Epithelial cell of proximal tubule (primary cell): ENCODE measurements at regions not wholly inside any gene's neighbourhood (a gene's known extent, or its start where the extent isn't known, plus 50 kb on each side); places are given as distances from the start of the nearest gene placed in this dataset.

Experiments
- DNase-seq: peaks from one replicate; pipeline ENCODE4 v3.0.0-alpha.2; 2011; ENCODE audit warnings: low read depth
- H3K4me3 ChIP-seq: 2 replicates; pipeline ENCODE4 v1.5.1; 2011; ENCODE audit warnings: low read depth, mild to moderate bottlenecking, low read length
- TF ChIP-seq, protein P1 (sequence below): conservative IDR thresholded peaks from 2 replicates; pipeline ENCODE4 v1.5.1; 2012; ENCODE audit warnings: low read depth, mild to moderate bottlenecking, low read length

DNA sequence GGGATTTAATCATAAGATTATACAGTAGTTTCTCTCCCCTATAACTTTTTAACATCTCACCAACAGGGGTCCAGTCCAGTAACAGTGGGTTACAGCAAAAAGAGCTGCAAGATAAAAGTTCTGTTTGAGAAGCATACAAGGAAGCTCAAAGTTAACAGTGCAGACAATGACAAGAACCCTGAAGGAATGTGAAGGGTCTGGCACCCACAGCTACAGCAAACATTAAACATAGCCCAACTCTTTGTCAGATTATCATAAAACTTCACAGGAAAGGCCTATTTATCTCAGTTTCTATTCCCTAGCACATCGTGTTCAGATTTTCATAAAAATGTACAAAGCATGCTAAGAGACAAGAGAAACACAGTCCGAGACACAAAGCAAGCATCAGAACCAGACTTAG, 309.4 kb downstream of the DIRAS2 start:
- H3K4me3 ChIP-seq: no peak overlapping the region
- TF ChIP-seq, protein P1, sequence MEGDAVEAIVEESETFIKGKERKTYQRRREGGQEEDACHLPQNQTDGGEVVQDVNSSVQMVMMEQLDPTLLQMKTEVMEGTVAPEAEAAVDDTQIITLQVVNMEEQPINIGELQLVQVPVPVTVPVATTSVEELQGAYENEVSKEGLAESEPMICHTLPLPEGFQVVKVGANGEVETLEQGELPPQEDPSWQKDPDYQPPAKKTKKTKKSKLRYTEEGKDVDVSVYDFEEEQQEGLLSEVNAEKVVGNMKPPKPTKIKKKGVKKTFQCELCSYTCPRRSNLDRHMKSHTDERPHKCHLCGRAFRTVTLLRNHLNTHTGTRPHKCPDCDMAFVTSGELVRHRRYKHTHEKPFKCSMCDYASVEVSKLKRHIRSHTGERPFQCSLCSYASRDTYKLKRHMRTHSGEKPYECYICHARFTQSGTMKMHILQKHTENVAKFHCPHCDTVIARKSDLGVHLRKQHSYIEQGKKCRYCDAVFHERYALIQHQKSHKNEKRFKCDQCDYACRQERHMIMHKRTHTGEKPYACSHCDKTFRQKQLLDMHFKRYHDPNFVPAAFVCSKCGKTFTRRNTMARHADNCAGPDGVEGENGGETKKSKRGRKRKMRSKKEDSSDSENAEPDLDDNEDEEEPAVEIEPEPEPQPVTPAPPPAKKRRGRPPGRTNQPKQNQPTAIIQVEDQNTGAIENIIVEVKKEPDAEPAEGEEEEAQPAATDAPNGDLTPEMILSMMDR: no peak
- no peak for DNase-seq

DNA sequence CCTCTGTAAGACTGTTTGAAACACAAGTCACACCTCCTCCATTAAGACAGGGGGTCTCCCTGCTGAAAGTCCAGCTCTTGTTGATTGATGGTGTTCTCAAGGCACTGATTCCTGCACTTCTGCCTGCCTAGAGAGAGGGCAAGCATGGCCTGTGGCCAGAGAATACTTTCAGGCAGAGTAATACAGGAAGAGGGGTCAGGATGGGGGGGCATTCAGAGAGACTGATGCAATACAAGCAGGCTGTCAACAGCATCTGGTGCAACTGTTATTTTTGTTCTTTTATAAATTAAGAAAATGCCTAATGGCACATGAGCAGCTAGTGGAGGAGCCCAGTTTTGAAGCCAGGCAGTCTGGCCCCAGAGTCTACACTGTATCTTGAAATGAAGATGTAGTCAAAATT, 302.2 kb downstream of the DIRAS2 start:
- no peak for DNase-seq
- H3K4me3 ChIP-seq: no peak overlapping the region
- TF ChIP-seq, protein P1: no peak

DNA sequence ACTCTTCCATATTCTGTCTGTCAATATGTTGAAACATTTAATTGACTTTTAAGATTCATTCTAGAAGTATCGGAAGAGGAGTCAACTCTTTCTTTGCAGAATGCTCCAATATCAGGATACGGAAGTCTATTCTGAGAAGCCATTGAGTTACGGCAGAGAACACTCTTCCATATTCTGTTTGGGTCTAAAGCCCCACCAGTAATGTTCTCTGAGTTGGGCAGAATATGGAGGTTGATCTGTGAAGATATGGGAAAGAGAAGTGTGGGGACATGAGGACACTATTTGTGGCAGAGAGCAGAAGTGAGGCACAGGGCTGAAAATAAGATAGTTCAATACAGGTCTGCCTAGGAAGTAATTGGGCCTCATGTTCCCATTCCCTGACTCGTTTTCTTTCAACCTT, 300.0 kb downstream of the DIRAS2 start:
- DNase-seq: no peak
- no peak overlapping the region for H3K4me3 ChIP-seq
- TF ChIP-seq, protein P1: no peak

DNA sequence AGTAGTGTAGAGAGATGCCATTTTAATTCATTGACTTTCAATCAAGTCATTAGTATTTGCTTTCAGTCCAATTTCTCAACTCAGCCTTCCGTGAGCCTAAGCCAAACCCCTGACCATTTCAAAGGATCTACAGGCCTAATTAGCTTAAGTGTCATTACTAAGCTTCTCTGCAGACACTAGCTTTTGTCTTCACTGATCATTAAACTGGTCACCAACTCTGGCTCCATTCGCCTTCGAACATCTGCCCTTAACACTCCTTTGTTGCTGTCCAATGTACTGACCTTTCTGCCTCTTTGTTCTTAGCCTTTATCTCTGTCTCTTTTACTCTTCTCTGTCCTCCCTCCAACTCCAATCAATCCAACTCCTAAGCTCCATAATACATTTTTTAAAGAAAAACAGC, 299.3 kb downstream of the DIRAS2 start:
- no peak overlapping the region for H3K4me3 ChIP-seq
- TF ChIP-seq, protein P1: no peak
- DNase-seq: no peak

DNA sequence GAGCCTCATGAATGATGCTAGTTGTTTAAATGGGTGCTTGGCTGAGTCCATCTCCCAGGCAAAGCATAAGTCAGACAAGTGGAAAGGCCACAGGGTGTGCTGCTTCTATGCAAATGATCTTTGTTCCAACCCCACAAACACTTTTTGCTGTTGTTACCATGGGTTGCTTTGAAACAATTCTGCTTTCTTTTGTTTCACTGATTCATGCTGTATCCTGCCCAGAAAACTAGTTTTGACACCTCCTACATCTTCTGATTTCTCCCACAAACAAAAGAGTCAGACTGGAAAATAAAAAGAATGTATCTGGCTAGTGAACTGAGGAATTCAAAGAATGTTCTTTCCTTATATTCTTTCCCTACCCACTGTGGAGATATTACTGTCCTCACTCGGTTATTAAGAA, 298.6 kb downstream of the DIRAS2 start:
- DNase-seq: no peak
- H3K4me3 ChIP-seq: no peak overlapping the region
- TF ChIP-seq, protein P1: no peak

DNA sequence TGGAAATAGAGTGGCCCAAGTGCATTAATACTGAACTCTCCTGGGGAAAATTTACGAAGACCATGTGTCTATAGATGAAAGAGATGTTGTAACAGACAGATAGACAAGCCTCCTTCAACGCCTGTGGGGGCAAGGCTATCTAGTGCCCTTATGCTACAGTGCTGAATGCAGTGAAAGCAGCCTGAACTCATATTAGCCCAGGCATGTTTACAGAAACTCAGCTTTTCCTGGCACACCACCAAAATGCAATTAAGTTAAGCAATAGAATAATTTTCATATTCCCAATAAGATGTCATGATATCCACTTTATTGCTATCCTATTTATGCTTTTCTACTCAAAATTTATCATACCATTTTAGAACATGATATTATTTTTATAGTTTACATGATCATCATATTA, 277.0 kb downstream of the DIRAS2 start:
- no peak for DNase-seq
- no peak overlapping the region for H3K4me3 ChIP-seq
- TF ChIP-seq, protein P1: no peak

DNA sequence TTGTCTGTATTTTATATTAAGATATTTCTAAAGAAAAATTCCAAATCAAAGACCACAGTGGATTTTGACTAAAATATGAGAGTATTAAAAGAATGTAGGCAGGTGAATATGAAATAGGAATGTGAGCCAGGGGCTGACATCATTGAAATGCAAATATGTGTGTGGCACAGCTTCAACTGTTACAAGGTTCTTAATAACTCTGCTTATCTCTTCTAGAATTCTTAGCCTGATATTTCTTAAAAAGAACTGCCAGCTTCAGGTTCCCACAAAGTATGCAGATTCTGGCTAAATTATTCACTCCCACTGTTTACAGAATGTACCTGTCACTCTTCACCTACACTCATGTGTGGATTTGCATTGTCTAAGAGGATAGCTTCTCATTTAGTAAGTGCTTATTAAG, 274.4 kb downstream of the DIRAS2 start:
- H3K4me3 ChIP-seq: no peak overlapping the region
- no peak for DNase-seq
- TF ChIP-seq, protein P1: no peak
